ENCODE measurements at regions not wholly inside any gene's neighbourhood (a gene's known extent, or its start where the extent isn't known, plus 50 kb on each side); places are given as distances from the start of the nearest gene placed in this dataset.

- DNase-seq (ENCODE audit: low spot score): no peak
Observed at GRCh38 chr18:78726326-78727056, 253.1 kb upstream of the SALL3 start.

- no peak for DNase-seq (ENCODE audit: low spot score)
Observed at GRCh38 chr18:78727057-78727739, 252.4 kb upstream of the SALL3 start.

- DNase-seq (ENCODE audit: low spot score): no peak
Observed at GRCh38 chr18:78727877-78728783, 251.5 kb upstream of the SALL3 start.

GRCh38 chr18:78728784-78729467 is 250.7 kb upstream of the SALL3 start:
- DNase-seq (ENCODE audit: low spot score): no peak

- DNase-seq (ENCODE audit: low spot score): no peak
Observed at GRCh38 chr18:78730546-78730945, 249.1 kb upstream of the SALL3 start.

GRCh38 chr18:78731016-78731397 is 248.6 kb upstream of the SALL3 start:
- no peak for DNase-seq (ENCODE audit: low spot score)

GRCh38 chr18:78731398-78732032 is 248.1 kb upstream of the SALL3 start:
- no peak for DNase-seq (ENCODE audit: low spot score)

- no peak for DNase-seq (ENCODE audit: low spot score)
Observed at GRCh38 chr18:78732273-78733210, 247.1 kb upstream of the SALL3 start.

- no peak for DNase-seq (ENCODE audit: low spot score)
Observed at GRCh38 chr18:78733762-78734613, 245.6 kb upstream of the SALL3 start.

- DNase-seq (ENCODE audit: low spot score): no peak
Observed at GRCh38 chr18:78734614-78734945, 245.0 kb upstream of the SALL3 start.

- no peak for DNase-seq (ENCODE audit: low spot score)
Observed at GRCh38 chr18:78735131-78736014, 244.2 kb upstream of the SALL3 start.

GRCh38 chr18:78736015-78736690 is 243.5 kb upstream of the SALL3 start:
- DNase-seq (ENCODE audit: low spot score): no peak

GRCh38 chr18:78737006-78737915 is 242.4 kb upstream of the SALL3 start:
- no peak for DNase-seq (ENCODE audit: low spot score)

- DNase-seq (ENCODE audit: low spot score): no peak
Observed at GRCh38 chr18:78738076-78738690, 241.4 kb upstream of the SALL3 start.

- no peak for DNase-seq (ENCODE audit: low spot score)
Observed at GRCh38 chr18:78739115-78739514, 240.5 kb upstream of the SALL3 start.

- DNase-seq (ENCODE audit: low spot score): no peak
Observed at GRCh38 chr18:78739882-78740677, 239.5 kb upstream of the SALL3 start.
